NOMO-1 treated with dmso at 0.1 percent for 144 hours (cell line): ENCODE measurements at regions not wholly inside any gene's neighbourhood (a gene's known extent, or its start where the extent isn't known, plus 50 kb on each side); places are given as distances from the start of the nearest gene placed in this dataset.
"Not testable (repeated sequence)": the region's sequence is repeated elsewhere in the genome, so short reads cannot be mapped to it uniquely, and the experiment has no call there.

Experiments used
- DNase-seq: peaks from one replicate; lab custom pipeline; 2025; ENCODE audit not compliant: unreplicated experiment; lab: John Stamatoyannopoulos, UW

GRCh38 chr5:29550523-29550922, 1643.0 kb upstream of the CDH6 start:
- no peak for DNase-seq

DNA sequence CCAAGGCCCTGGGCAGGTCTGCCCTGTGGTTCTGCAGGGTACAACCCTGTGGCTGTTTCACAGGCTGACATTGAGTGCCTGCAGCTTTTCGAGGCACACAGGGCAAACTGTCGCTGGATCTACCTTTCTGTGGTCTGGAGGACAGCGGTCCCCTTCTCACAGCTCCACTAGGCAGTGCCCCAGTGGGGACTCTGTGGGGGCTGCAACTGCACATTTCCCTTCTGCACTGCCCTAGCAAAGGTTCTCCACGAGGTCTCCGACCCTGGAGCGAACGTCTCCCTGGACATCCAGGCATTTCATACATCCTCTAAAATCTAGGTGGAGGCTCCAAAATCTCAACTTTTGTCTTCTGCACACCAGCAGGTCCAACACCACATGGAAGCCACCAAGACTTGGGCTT, 1645.2 kb upstream of the CDH6 start:
- DNase-seq = no peak

DNA sequence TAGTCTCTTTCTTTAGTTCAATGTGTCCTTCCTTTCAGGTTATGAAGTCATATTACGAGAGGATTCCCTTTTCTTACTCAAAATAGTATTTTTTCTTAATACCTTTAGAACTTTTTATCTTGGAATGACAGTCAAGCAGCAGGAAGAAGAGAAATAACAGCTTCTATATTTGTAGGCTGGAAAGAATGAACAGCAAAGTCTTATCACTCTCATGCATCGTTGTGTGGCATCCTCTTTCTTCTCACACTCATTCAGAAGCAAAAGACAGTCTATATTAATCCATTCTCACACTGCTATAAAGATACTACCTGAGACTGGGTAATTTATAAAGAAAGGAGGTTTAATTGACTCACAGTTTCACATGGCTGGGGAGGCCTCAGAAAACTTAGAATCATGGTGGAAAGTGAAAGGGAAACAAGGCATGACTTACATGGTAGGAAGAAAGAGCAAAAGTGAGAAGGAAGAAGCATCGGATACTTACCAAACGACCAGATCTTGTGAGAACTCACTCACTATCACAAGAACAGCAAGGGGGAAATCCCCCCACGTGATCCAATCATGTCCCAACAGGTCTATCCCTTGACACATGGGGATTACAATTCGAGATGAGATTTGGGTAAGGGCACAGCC, 1646.1 kb upstream of the CDH6 start:
- DNase-seq = no peak

DNA sequence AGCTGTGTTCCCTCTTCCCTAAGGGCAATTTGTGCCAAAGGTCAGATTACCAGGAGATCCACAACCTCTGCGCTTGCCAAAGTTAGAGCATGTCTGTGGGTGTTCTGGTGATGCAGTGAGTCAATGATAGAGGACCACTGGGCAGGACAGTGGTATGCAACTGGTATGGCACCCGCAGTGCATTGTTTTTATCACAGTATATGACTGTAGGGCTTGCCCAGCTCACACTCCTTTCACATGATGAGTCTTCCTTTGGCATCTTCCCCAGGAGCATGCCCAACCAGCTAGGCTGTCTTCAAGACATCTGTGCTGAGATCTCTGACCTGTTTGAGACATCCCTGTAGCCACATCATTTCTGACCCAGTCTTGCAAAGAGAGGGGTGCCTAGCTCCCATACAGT, 1650.0 kb upstream of the CDH6 start:
- DNase-seq = no peak

- DNase-seq = no peak
Observed at GRCh38 chr5:29524227-29524626, 1669.3 kb upstream of the CDH6 start.

DNA sequence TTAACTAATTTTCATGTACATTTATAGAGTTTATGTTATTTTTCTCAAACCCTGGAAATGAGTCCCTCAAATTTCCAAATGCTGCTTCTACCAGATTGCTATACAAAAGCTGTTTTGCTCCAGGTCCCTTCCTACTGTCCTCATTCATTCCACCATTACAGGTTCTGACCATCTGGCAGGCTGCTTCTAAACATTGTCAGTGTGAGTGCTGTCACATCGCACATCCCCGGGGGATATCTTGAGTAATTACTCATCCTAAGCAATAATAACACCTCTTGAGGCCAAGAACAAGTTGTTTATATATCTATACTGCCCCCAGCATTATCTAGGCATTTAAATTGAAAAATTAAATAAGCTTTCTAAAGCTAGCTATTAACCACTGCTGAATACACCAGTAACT, 1675.3 kb upstream of the CDH6 start:
- DNase-seq = no peak

- DNase-seq = no peak
Observed at GRCh38 chr5:29516224-29516623, 1677.3 kb upstream of the CDH6 start.

- DNase-seq = no peak
Observed at GRCh38 chr5:29508131-29508530, 1685.4 kb upstream of the CDH6 start.

DNA sequence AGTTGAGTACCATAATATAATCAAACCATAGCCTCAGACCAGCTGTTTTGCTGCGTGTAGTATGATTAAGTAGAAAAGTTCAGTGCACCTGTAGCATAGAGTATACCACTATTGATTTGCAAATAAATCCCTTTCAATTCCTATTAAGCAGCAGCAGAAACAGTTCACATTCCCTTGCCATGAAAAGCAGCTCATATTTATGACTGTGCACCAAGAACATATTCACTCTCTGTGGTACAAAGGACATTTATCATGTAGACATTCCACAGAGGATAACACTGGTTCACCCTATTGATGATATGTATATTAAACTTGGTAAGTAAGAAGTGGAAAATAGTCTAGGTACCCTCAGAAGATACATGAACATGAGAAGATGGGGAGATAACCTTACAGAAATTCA, 1689.1 kb upstream of the CDH6 start:
- no peak for DNase-seq

- no peak for DNase-seq
Observed at GRCh38 chr5:29498860-29499259, 1694.6 kb upstream of the CDH6 start.

DNA sequence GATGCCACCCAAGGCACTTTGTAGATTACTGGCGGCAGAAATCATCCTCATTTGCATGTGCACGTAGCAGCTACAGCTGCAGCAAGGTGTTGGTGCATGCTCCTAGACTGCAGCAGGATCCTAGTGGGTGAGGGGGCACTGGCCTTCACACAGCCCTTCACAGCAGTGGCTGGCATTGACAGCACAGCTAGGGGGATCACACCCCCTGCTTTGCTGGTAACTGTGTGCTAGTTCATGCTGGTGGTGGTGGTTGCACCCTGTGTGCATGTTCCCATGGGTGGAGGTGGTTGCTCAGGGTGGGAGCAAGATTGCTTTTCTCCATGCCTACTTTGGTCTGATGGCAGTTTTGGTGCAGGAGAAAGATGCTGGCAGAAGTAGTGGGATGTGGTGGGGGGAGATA, 1695.1 kb upstream of the CDH6 start:
- DNase-seq = no peak

- no peak for DNase-seq
Observed at GRCh38 chr5:29485333-29485732, 1708.2 kb upstream of the CDH6 start.

DNA sequence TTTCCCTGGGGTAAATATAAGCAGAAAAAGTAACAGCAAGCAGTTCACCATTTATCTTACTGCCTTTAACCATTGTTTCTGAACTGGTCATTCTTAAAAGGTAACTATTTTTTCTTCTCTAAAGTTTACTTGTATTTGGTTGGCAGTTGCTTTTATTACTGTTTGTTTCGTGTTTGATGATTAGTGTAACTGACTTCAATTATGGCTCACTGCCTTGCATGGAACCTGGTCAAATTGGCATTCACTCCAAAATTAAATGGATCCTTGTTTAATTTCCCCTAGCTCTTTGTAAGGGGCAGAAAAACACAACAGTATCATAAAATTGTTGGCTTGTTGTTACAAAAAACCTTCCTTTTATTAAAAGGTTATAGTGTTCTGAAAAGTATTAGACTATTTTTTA, 1723.9 kb upstream of the CDH6 start:
- DNase-seq = no peak

GRCh38 chr5:29462241-29462640, 1731.2 kb upstream of the CDH6 start:
- DNase-seq = no peak

GRCh38 chr5:29460971-29461559, 1732.4 kb upstream of the CDH6 start:
- no peak for DNase-seq

GRCh38 chr5:29451004-29451403, 1742.5 kb upstream of the CDH6 start:
- not testable (repeated sequence) for DNase-seq

DNA sequence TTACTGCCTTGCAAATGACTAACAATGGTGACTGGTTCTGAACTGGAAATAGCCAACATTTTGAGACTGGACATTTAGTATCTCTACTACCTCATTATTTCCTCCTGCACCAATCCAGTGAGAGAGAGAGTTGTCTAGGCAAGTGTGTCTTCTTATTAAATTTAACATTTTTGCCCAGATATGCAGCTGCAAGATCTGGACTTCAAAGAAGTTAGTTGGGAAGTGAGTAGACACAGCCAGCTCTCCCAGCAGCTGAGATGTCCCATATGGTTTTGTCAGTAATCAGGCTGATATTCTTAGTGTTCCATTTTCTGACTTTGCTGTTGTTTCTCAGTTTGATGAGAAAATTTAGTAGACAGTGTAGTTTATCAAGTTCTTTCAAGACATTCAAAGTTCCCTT, 1778.8 kb upstream of the CDH6 start:
- DNase-seq = no peak

DNA sequence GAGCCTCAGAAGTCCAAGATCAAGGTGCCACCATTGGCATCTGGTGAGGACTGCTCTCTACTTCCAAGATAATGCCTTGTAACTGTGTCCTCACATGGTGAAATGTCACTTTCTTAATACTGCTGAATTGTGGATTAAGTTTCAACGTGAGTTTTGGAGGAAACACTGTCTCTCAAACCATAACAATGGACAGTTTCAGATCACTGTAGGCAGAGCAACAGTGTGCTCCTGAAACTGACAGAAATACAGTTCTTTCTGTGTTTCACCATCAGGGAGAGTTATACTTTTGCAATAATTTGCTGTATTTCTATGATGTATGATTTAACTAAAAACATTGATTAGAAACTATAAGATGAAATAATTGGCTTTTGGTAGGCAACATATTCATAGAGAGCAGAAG, 1780.5 kb upstream of the CDH6 start:
- no peak for DNase-seq

GRCh38 chr5:29402270-29402669, 1791.2 kb upstream of the CDH6 start:
- DNase-seq = no peak

GRCh38 chr5:29389993-29390392, 1803.5 kb upstream of the CDH6 start:
- no peak for DNase-seq

DNA sequence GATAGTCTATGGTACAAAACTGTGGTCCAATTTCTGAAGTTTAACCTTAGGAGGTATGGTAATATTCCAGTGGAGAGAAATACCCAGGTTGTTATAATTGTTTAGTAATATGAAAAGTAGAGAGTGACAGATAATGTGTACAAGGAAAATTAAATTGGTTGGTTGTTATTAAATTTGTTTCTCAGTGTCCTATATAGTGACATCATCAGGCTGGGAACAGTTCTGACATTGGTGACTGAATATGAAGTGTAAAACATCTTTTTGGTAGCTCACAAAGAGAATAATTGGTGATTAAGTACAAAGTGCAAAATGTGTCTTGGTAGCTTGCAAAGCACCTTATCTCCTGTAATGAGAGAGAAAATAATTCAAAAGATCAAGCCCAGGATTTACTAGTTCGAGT, 1806.1 kb upstream of the CDH6 start:
- DNase-seq = no peak

GRCh38 chr5:29382780-29383179, 1810.7 kb upstream of the CDH6 start:
- no peak for DNase-seq

DNA sequence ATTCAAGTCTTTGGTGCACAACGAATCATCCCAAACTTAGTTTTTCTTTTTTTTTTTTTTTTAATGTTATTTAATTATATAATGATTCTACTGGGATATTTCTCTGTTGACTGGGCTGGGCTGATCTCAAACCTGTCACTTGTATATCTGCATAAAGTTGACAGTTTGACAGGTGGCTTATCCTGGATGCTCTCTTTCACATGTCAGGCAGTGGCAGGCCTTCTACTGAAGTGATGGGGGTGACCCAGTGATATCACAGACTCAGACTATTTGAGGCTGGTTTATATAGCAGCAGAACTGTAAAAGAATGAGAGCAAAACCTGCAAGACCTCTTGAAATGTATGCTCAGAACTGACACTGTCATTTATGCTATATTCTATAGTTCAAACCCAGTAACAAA, 1813.5 kb upstream of the CDH6 start:
- no peak for DNase-seq
